ENCODE measurements at regions not wholly inside any gene's neighbourhood (a gene's known extent, or its start where the extent isn't known, plus 50 kb on each side); places are given as distances from the start of the nearest gene placed in this dataset.

- Histone ChIP-seq H3K4me3 (no peak overlapping the region), H3K36me3 (no peaks in the 10 kb centered on the region), H3K27ac (peak overlapping the region in 1 of 4 donors; percentile 18), H3K27me3 (no peaks in the 10 kb centered on the region), H3K9me3 (no peaks in the 10 kb centered on the region), H3K4me1 (no peaks in the 10 kb centered on the region)
- no peak for TF ChIP-seq CTCF (IDR thresholded peaks at IDR 0.05)
- TF ChIP-seq POLR2A (IDR thresholded peaks at IDR 0.05) = no peak
- no peak for DNase-seq
These were observed 71.4 kb downstream of the ADRB2 start for GRCh38 chr5:148897842-148898241.

GRCh38 chr5:148898413-148899075, 72.1 kb downstream of the ADRB2 start:
- peak overlapping the region in 1 of 4 donors; percentile 18 for H3K27ac ChIP-seq
- TF ChIP-seq CTCF (IDR thresholded peaks at IDR 0.05) (no peak), POLR2A (IDR thresholded peaks at IDR 0.05) (no peak)
- no peaks in the 10 kb centered on the region for H3K9me3 ChIP-seq

GRCh38 chr5:148899993-148900392, 73.6 kb downstream of the ADRB2 start:
- H3K4me3 ChIP-seq = no peak overlapping the region
- H3K4me1 ChIP-seq = no peaks in the 10 kb centered on the region
- no peak for DNase-seq
- H3K9me3 ChIP-seq = no peaks in the 10 kb centered on the region
- no peak overlapping the region for H3K27ac ChIP-seq
- no peaks in the 10 kb centered on the region for H3K27me3 ChIP-seq
- H3K36me3 ChIP-seq = no peaks in the 10 kb centered on the region
- TF ChIP-seq CTCF (IDR thresholded peaks at IDR 0.05) (no peak), POLR2A (IDR thresholded peaks at IDR 0.05) (no peak)

More at GRCh38 chr5:148898413-148899075, 72.1 kb downstream of the ADRB2 start:
- H3K27me3 ChIP-seq = no peaks in the 10 kb centered on the region
- H3K4me3 ChIP-seq = no peak overlapping the region
- no peaks in the 10 kb centered on the region for H3K36me3 ChIP-seq
- no peak for DNase-seq
- no peaks in the 10 kb centered on the region for H3K4me1 ChIP-seq

- Histone ChIP-seq H3K27ac (no peak overlapping the region), H3K9me3 (no peaks in the 10 kb centered on the region), H3K4me1 (no peaks in the 10 kb centered on the region), H3K27me3 (no peaks in the 10 kb centered on the region), H3K4me3 (no peak overlapping the region), H3K36me3 (no peaks in the 10 kb centered on the region)
- no peak for TF ChIP-seq POLR2A (IDR thresholded peaks at IDR 0.05)
- TF ChIP-seq CTCF (IDR thresholded peaks at IDR 0.05) = no peak
- DNase-seq = no peak
These were observed 76.1 kb downstream of the ADRB2 start for GRCh38 chr5:148902478-148902877.

GRCh38 chr5:148903587-148903986, 77.2 kb downstream of the ADRB2 start:
- no peak overlapping the region for H3K4me3 ChIP-seq
- DNase-seq = no peak
- no peaks in the 10 kb centered on the region for H3K9me3 ChIP-seq
- TF ChIP-seq CTCF (IDR thresholded peaks at IDR 0.05) (no peak), POLR2A (IDR thresholded peaks at IDR 0.05) (no peak)
- no peaks in the 10 kb centered on the region for H3K4me1 ChIP-seq
- H3K36me3 ChIP-seq = no peaks in the 10 kb centered on the region
- no peaks in the 10 kb centered on the region for H3K27me3 ChIP-seq
- H3K27ac ChIP-seq = no peak overlapping the region

- H3K9me3 ChIP-seq = no peaks in the 10 kb centered on the region
- DNase-seq = no peak
- no peaks in the 10 kb centered on the region for H3K4me1 ChIP-seq
- no peaks in the 10 kb centered on the region for H3K27me3 ChIP-seq
- peak overlapping the region in 1 of 4 donors; percentile 17 for H3K27ac ChIP-seq
- no peak for TF ChIP-seq POLR2A (IDR thresholded peaks at IDR 0.05)
- no peaks in the 10 kb centered on the region for H3K36me3 ChIP-seq
- H3K4me3 ChIP-seq = no peak overlapping the region
These were observed 78.0 kb downstream of the ADRB2 start for GRCh38 chr5:148904440-148904839.
